Fibroblast of mammary gland (primary cell): ENCODE measurements at regions not wholly inside any gene's neighbourhood (a gene's known extent, or its start where the extent isn't known, plus 50 kb on each side); places are given as distances from the start of the nearest gene placed in this dataset.

ENCODE experiments used
- DNase-seq: peaks from one replicate; pipeline ENCODE4 v3.0.0-alpha.2; 2010; ENCODE audit warnings: low read depth
- H3K4me3 ChIP-seq: 2 replicates; pipeline ENCODE4 v1.5.1; 2011; ENCODE audit warnings: low read depth, mild to moderate bottlenecking, low read length, moderate library complexity; ENCODE audit not compliant: control insufficient read depth
- CTCF ChIP-seq: conservative IDR thresholded peaks from 2 replicates; pipeline ENCODE4 v1.5.1; 2011; ENCODE audit warnings: low read depth, low read length, inconsistent platforms; ENCODE audit not compliant: control insufficient read depth, insufficient read depth

- no peak for TF ChIP-seq CTCF
- H3K4me3 ChIP-seq: no peak overlapping the region
- peak; percentile 41 for DNase-seq
Measured at GRCh38 chr2:204074456-204074855, 137.9 kb downstream of the ICOS start.

GRCh38 chr2:204078003-204078698, 141.6 kb downstream of the ICOS start:
- no peak for DNase-seq
- H3K4me3 ChIP-seq: no peak overlapping the region
- TF ChIP-seq CTCF: no peak

- no peak for TF ChIP-seq CTCF
Measured at GRCh38 chr2:204081487-204082425, 145.2 kb downstream of the ICOS start.

GRCh38 chr2:204086167-204086566, 149.6 kb downstream of the ICOS start:
- DNase-seq: no peak
- TF ChIP-seq CTCF: no peak
- no peak overlapping the region for H3K4me3 ChIP-seq

More at GRCh38 chr2:204081487-204082425, 145.2 kb downstream of the ICOS start:
- no peak for DNase-seq
- H3K4me3 ChIP-seq: no peak overlapping the region

GRCh38 chr2:204089105-204089504, 152.5 kb downstream of the ICOS start:
- TF ChIP-seq CTCF: no peak
- no peak overlapping the region for H3K4me3 ChIP-seq
- DNase-seq: no peak

- TF ChIP-seq CTCF: no peak
- H3K4me3 ChIP-seq: no peak overlapping the region
Measured at GRCh38 chr2:204089574-204089973, 153.0 kb downstream of the ICOS start.

More at GRCh38 chr2:204089574-204089973, 153.0 kb downstream of the ICOS start:
- no peak for DNase-seq
